DMS53 (cell line): ENCODE measurements at regions not wholly inside any gene's neighbourhood (a gene's known extent, or its start where the extent isn't known, plus 50 kb on each side); places are given as distances from the start of the nearest gene placed in this dataset.

ENCODE experiments used
- DNase-seq: peaks from one replicate; lab custom pipeline; 2025; lab: John Stamatoyannopoulos, UW

GRCh38 chr12:45627407-45628069 lies 102.0 kb upstream of the ARID2 start:
- DNase-seq = no peak

GRCh38 chr12:45629292-45629691 lies 100.2 kb upstream of the ARID2 start:
- DNase-seq = no peak

- no peak for DNase-seq
Observed at GRCh38 chr12:45633733-45634132, 95.8 kb upstream of the ARID2 start.

DNA sequence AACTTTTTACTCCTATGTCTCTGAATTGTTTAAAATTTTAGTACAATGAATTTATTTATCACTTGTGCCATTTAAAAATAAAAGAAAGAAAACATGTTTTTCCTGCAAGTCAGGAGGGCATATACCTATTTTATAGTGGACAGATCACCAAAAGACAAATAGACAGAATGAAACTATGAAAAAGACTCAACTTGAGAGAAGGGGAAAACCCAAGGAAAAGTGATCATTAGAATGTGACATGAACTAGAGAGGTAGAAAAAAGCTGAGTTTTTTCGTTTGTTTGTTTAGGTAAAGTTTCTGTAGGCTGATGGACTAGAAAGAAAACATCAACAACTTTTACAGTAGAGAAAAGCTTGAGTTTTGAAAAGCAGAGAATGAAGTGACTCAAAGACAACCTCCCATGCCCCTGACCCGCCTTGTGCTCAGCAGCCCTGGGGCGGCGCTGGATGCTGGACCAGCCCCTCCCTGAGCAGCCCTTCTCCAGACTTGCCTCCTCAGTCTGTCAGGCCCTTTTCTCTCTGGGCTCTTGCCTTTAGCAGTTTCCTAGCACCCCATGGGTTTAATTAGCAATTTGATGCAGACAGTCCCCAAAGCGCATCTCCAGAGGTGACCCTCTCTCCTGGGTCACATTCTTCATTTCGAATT lies 95.1 kb upstream of the ARID2 start:
- no peak for DNase-seq

DNA sequence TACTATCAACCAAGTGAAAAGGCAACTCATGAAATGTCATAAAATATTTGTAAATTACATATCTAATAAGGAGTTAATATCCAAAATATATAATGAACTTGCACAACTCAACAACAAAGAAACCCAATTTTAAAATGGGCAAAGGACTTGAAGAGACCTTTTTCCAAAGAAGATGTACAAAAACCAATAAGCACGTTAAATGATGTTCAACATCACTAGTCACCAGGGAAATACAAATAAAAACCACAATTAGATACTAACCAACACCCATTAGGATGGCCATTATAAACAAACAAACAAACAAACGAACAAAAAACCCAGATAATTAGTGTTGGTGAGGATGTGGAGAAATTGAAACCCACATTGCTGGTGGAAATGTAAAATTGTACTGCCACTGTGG lies 92.3 kb upstream of the ARID2 start:
- DNase-seq = no peak

DNA sequence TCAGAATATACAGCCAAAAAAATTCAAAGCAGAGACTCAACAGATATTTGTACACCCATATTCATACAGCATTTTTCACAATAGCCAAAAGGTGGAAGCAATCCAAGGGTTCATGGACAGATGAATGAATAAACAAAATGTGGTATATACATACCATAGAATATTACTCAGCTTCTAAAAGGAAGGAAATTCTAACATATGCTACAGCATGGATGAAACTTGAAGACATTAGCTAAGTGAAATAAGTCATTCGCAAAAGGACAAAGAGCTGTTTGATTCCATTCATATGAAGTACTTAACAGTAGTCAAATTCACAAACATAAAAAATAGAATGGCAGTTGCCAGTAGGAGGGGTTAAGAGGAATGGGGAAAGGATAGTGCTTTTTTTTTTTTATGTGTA lies 91.8 kb upstream of the ARID2 start:
- DNase-seq = no peak

GRCh38 chr12:45638386-45638785 lies 91.1 kb upstream of the ARID2 start:
- no peak for DNase-seq

- no peak for DNase-seq
Observed at GRCh38 chr12:45644541-45644940, 85.0 kb upstream of the ARID2 start.

DNA sequence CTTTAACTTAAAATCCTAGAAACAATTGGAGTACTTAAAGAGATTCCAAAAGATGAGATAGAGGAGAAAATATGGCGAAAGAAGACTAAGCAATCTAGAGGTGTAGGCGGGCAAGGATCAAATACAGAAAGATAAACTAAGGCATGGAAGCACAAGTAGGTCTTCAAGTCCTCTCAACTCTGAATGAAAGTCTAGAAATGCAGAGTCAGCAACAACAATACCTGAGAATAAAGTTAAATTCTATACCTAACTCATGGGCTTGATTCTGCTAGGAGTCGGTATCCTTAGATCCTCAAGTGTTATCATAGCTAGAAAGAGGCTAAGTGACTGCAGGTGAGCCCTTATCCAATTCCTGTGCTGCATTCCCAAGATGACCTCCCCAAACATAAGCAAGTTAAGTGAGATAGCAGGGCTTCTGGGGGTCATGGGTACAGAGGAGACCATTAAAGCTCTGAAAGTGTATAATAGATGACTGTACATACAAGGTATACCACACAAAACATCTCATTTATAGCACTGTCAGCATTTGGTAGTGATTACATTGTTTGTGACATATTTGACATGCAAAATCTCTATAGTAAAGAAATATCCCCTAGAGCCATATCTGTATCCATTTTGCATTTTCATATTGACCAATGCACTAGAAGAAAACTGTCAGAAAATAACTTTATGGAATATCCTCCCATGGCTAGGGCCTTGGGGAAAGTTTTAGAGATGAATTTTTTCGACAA lies 82.5 kb upstream of the ARID2 start:
- DNase-seq = no peak

DNA sequence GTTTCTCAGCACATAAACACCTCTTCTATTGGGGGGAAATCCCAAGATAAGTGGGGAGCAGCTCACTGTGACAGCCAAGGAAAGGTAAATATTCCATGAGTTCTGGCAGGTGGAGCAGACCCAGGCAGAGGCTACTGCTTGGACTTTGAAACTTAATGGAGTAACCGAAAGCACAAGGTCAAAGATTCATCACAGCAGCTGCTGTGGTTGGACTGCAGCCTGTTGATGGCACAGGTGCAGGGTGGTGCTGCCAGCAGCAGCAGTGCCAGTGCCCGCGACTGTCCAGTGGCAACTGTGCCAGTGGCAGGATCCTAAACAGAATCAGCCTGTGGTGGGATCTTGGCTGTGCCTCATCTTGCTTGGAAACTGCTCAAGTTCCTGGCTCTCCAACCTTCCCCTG lies 81.4 kb upstream of the ARID2 start:
- DNase-seq = peak; percentile 78

DNA sequence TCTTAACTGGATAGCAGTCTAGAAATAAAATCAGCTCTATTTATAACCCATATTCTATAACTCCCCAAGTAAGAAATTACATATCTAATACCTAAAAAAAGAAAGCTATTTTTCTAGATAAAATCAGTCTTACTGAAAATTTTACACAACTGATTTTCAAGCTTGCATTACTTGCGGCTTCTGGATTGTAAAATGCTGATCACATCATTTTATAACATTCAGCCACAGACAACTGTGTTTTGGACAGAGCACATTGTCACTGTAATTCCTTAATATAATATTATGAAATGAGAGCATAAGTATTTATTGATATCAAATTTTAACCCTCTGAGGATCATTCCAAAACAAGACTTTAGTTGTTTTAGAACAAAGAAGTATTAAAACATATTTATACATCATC lies 78.5 kb upstream of the ARID2 start:
- DNase-seq = no peak

- DNase-seq = no peak
Observed at GRCh38 chr12:45654002-45654665, 75.4 kb upstream of the ARID2 start.

DNA sequence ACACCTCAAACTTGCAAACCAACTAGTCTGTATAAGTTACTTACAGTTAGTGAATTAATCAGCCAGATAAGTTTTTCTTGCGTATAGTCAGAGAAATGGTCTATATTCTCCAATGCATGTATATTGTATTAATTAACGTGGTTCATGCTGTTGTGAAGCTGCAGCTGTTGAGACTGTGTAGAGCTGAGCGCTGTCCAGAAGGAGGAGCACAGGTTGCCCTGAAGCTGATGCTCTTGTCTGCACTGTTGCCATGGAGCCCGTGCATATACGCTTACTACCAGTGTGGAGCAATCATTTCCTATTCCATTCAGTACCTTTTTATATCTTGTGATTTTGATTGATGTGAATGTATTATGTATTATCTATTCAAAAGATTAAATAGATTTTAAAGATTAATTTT lies 74.3 kb upstream of the ARID2 start:
- DNase-seq = peak; percentile 94

GRCh38 chr12:45655743-45656142 lies 73.8 kb upstream of the ARID2 start:
- no peak for DNase-seq

DNA sequence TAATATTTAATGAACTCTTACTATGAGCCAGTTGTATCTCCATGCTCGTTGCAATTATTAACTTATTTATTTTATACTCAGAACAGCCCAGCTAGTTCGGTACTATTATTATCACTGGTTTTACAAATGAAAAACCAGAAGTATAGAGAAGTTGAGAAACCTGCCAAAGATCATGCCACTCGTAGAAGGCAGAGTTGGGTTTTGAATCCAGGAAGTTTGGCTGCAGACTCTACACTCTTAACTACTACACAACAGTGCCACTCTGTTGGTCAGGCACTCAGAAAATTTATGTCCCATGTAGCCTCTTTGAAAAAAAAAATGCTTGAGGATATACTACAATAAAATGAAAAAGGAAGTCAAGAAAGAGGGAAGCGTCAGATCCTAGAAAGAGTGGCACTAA lies 71.5 kb upstream of the ARID2 start:
- DNase-seq = no peak

- peak; percentile 75 for DNase-seq
Observed at GRCh38 chr12:45660330-45660729, 69.2 kb upstream of the ARID2 start.

- no peak for DNase-seq
Observed at GRCh38 chr12:45663455-45663854, 66.1 kb upstream of the ARID2 start.

DNA sequence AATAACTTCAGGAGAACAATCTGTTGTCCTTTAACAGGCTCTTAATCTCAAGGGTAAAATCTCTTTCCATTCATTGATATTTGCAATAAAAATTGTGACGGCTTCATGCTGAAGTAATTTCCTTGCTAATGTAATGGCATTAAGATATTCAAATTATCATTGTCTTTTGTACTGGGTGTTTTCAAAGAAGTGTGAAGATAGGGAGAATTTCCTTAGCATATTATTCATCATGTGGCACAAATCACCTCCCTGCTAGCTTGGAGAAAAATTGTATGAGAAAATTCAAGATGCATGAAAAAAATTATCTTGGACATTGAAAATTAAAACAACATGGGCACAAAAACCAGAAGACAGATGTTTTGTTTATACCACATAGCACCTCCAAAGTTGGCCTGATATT lies 63.6 kb upstream of the ARID2 start:
- no peak for DNase-seq

- DNase-seq = no peak
Observed at GRCh38 chr12:45666396-45666795, 63.1 kb upstream of the ARID2 start.

DNA sequence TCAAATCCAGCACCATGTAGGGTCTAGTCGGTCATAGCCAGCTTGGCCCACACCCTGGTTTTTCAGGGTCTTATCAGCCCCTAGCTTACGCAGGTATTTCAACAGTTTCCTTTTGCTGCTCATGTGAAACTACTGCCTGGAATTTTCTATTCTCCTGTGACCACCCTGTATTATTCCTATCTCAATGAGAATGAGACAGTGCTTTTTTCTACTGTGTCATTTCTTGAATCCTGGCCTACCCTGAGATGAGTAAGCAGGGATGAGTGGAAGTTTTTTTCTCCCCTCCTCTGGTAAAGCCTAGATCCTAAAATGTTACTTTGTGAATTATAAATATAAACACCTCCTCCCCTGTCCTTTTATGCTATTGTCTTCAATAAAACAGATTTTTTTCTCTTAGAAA lies 62.7 kb upstream of the ARID2 start:
- no peak for DNase-seq

- no peak for DNase-seq
Observed at GRCh38 chr12:45667761-45668160, 61.7 kb upstream of the ARID2 start.

DNA sequence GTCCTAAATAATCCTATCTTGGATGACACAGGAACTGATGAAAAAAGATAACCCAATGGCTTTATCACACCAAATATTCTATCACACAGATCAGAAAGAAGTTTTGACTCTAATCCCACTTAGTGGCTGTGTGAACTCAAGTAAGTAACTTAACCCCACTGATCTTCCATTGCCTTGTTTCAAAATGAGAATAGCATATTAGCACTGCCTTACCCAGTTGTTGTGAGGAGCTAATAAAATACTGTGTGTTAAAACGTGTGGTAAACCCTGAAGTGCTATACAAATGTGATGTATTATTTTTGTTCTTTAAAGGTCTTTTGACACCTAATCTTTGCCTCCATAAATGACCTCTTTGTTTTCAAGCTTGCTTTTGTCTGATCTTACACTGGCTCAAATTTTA lies 60.9 kb upstream of the ARID2 start:
- DNase-seq = no peak

- DNase-seq = no peak
Observed at GRCh38 chr12:45669093-45669492, 60.4 kb upstream of the ARID2 start.
